H9 (cell line): ENCODE measurements at regions not wholly inside any gene's neighbourhood (a gene's known extent, or its start where the extent isn't known, plus 50 kb on each side); places are given as distances from the start of the nearest gene placed in this dataset.

Source experiments
- DNase-seq: peaks from one replicate; pipeline ENCODE4 v3.0.0-alpha.2; 2017
- H2AFZ ChIP-seq: one replicate; pipeline ENCODE4 v1.6.1; 2013; ENCODE audit warnings: mild to moderate bottlenecking, low read length, control low read depth, moderate library complexity
- H2AK5ac ChIP-seq: 2 replicates; pipeline ENCODE4 v1.6.1; 2013; ENCODE audit warnings: low read length, control low read depth, mixed read lengths; ENCODE audit not compliant: insufficient read length
- H2BK120ac ChIP-seq: one replicate; pipeline ENCODE4 v1.6.1; 2013; ENCODE audit warnings: low read depth, mild to moderate bottlenecking, low read length, control low read depth, inconsistent platforms; ENCODE audit not compliant: poor library complexity, severe bottlenecking
- H2BK12ac ChIP-seq: 2 replicates; pipeline ENCODE4 v1.6.1; 2013; ENCODE audit warnings: low read length, control low read depth, mixed read lengths, low read depth; ENCODE audit not compliant: insufficient read length
- H2BK15ac ChIP-seq: 2 replicates; pipeline ENCODE4 v1.6.1; 2013; ENCODE audit warnings: low read depth, low read length, control low read depth
- H2BK20ac ChIP-seq: one replicate; pipeline ENCODE4 v1.6.1; 2013; ENCODE audit warnings: low read depth, mild to moderate bottlenecking, low read length, control low read depth, inconsistent platforms; ENCODE audit not compliant: poor library complexity, severe bottlenecking
- H2BK5ac ChIP-seq: 2 replicates; pipeline ENCODE4 v1.6.1; 2013; ENCODE audit warnings: low read length, control low read depth, mixed read lengths; ENCODE audit not compliant: insufficient read length
- H3K14ac ChIP-seq: 2 replicates; pipeline ENCODE4 v1.6.1; 2013; ENCODE audit warnings: low read length, control low read depth; ENCODE audit not compliant: insufficient read depth
- H3K18ac ChIP-seq: 2 replicates; pipeline ENCODE4 v1.6.1; 2013; ENCODE audit warnings: low read depth, mild to moderate bottlenecking, mixed read lengths, low read length, control low read depth; ENCODE audit not compliant: insufficient read length
- H3K23ac ChIP-seq: 2 replicates; pipeline ENCODE4 v1.6.1; 2013; ENCODE audit warnings: low read length, control low read depth, mixed read lengths, low read depth; ENCODE audit not compliant: insufficient read length
- H3K23me2 ChIP-seq: 2 replicates; pipeline ENCODE4 v1.6.1; 2013; ENCODE audit warnings: low read depth, mild to moderate bottlenecking, mixed read lengths, low read length, control low read depth; ENCODE audit not compliant: insufficient read length, poor library complexity, severe bottlenecking
- H3K27ac ChIP-seq: 2 replicates; pipeline ENCODE4 v1.5.1; 2013; ENCODE audit warnings: low read length, control low read depth, mixed read lengths, low read depth; ENCODE audit not compliant: insufficient read length
- H3K27me3 ChIP-seq: 2 replicates; pipeline ENCODE4 v1.6.1; 2013; ENCODE audit warnings: low read length, control low read depth, inconsistent platforms; ENCODE audit not compliant: insufficient read depth
- H3K4ac ChIP-seq: 2 replicates; pipeline ENCODE4 v1.6.1; 2013; ENCODE audit warnings: low read depth, mild to moderate bottlenecking, control low read depth, inconsistent platforms, low read length, moderate library complexity
- H3K4me1 ChIP-seq: 2 replicates; pipeline ENCODE4 v1.6.1; 2013; ENCODE audit warnings: low read length, control low read depth, inconsistent platforms; ENCODE audit not compliant: insufficient read depth
- H3K4me2 ChIP-seq: 2 replicates; pipeline ENCODE4 v1.6.1; 2013; ENCODE audit warnings: low read length, control low read depth, mixed read lengths; ENCODE audit not compliant: insufficient read length, insufficient read depth
- H3K56ac ChIP-seq: 2 replicates; pipeline ENCODE4 v1.6.1; 2013; ENCODE audit warnings: low read depth, mild to moderate bottlenecking, mixed read lengths, low read length, control low read depth; ENCODE audit not compliant: insufficient read length
- H3K79me1 ChIP-seq: 2 replicates; pipeline ENCODE4 v1.6.1; 2013; ENCODE audit warnings: low read depth, mild to moderate bottlenecking, moderate library complexity, low read length, control low read depth, inconsistent platforms; ENCODE audit not compliant: insufficient read depth, poor library complexity, severe bottlenecking
- H3K79me2 ChIP-seq: 2 replicates; pipeline ENCODE4 v1.6.1; 2013; ENCODE audit warnings: low read length, control low read depth, inconsistent platforms; ENCODE audit not compliant: insufficient read depth
- H3K9ac ChIP-seq: 2 replicates; pipeline ENCODE4 v1.6.1; 2013; ENCODE audit warnings: low read length, control low read depth, mixed read lengths; ENCODE audit not compliant: insufficient read length; ENCODE audit errors: extremely low read depth
- H3K9me3 ChIP-seq: one replicate; pipeline ENCODE4 v1.6.1; 2013; ENCODE audit warnings: low read depth, low read length, inconsistent platforms; ENCODE audit not compliant: control insufficient read depth
- H3T11ph ChIP-seq: one replicate; pipeline ENCODE4 v1.6.1; 2013; ENCODE audit warnings: mild to moderate bottlenecking, low read length, control low read depth, inconsistent platforms
- H4K20me1 ChIP-seq: one replicate; pipeline ENCODE4 v1.6.1; 2013; ENCODE audit not compliant: control insufficient read depth, insufficient read length, insufficient read depth
- H4K5ac ChIP-seq: 2 replicates; pipeline ENCODE4 v1.6.1; 2013; ENCODE audit warnings: low read depth, mild to moderate bottlenecking, mixed read lengths, low read length, control low read depth; ENCODE audit not compliant: insufficient read length
- H4K8ac ChIP-seq: replicated peaks from 2 replicates; pipeline ENCODE4 v1.6.1; 2013; ENCODE audit warnings: low read length, control low read depth, mixed read lengths, low read depth; ENCODE audit not compliant: insufficient read length
- H4K91ac ChIP-seq: 2 replicates; pipeline ENCODE4 v1.6.1; 2013; ENCODE audit warnings: low read depth, mild to moderate bottlenecking, moderate library complexity, mixed read lengths, low read length, control low read depth; ENCODE audit not compliant: insufficient read length
- H3K27ac Mint-ChIP-seq, 3 experiments: 2 replicates in 2 of 3; 3 replicates in 1 of 3; pipeline ENCODE4 v1.8.0; 2020 to 2021; ENCODE audit warnings: mixed read lengths in 3 of 3, mild to moderate bottlenecking in 1 of 3, moderate library complexity in 1 of 3
- H3K27me3 Mint-ChIP-seq: 2 replicates; pipeline ENCODE4 v1.8.0; 2021; ENCODE audit warnings: low read depth, mild to moderate bottlenecking, moderate library complexity, mixed read lengths
- H3K36me3 Mint-ChIP-seq, 3 experiments: 2 replicates in 2 of 3; 3 replicates in 1 of 3; pipeline ENCODE4 v1.8.0; 2020 to 2021; ENCODE audit warnings: low read depth in 3 of 3, mixed read lengths in 3 of 3; ENCODE audit not compliant: insufficient read depth in 1 of 3
- H3K4me1 Mint-ChIP-seq, 2 experiments: 2 replicates each; pipeline ENCODE4 v1.8.0; 2020; ENCODE audit warnings: mixed read lengths in 2 of 2
- H3K4me3 Mint-ChIP-seq, 2 experiments: 2 replicates in 1 of 2; 3 replicates in 1 of 2; pipeline ENCODE4 v1.8.0; 2020 to 2021; ENCODE audit warnings: mild to moderate bottlenecking in 2 of 2, mixed read lengths in 2 of 2, moderate library complexity in 1 of 2
- H3K9me3 Mint-ChIP-seq, 2 experiments: 2 replicates in 1 of 2; 3 replicates in 1 of 2; pipeline ENCODE4 v1.8.0; 2020; ENCODE audit warnings: mild to moderate bottlenecking in 2 of 2, mixed read lengths in 2 of 2, moderate library complexity in 1 of 2
- CTCF ChIP-seq: fragments of 200-600 bp; sonication (generic); conservative IDR thresholded peaks from 3 replicates; pipeline ENCODE4 v1.8.0; 2021; ENCODE audit warnings: antibody characterized with exemption, mild to moderate bottlenecking
- WGBS: extraction: QIAGEN DNeasy Blood & Tissue Kit; methylation state at CpG from one replicate; pipeline ENCODE4 v1.1.7; 2013; ENCODE audit warnings: missing lambda C conversion rate, low lambda C conversion rate, mixed read lengths; ENCODE audit not compliant: insufficient read length; ENCODE audit errors: extremely low coverage; 5-methylcytosine and 5-hydroxymethylcytosine counted together

- H2BK12ac ChIP-seq = no peak overlapping the region
- H4K5ac ChIP-seq = no peak overlapping the region
- no peak overlapping the region for H3T11ph ChIP-seq
- no peak for DNase-seq
- Mint-ChIP-seq H3K27ac (no peak overlapping the region), H3K27me3 (no peaks in the 10 kb centered on the region), H3K36me3 (no peaks in the 10 kb centered on the region), H3K4me3 (no peak overlapping the region), H3K4me1 (peaks cover 29 to 36% of the 10 kb centered on the region in 2 experiments), H3K9me3 (no peaks in the 10 kb centered on the region)
- no peak overlapping the region for H2BK20ac ChIP-seq
- H3K4me1 ChIP-seq = no peaks in the 10 kb centered on the region; the same call in 1 of the 2 replicates
- H3K4ac ChIP-seq = no peak overlapping the region
- no peak for TF ChIP-seq CTCF
- no peak overlapping the region for H4K91ac ChIP-seq
- no peak overlapping the region for H2BK120ac ChIP-seq
- H3K56ac ChIP-seq = no peak overlapping the region
- no peaks in the 10 kb centered on the region for H3K79me2 ChIP-seq
- H2AFZ ChIP-seq = no peak overlapping the region
- no peak overlapping the region for H2BK5ac ChIP-seq
- H3K27me3 ChIP-seq = no peaks in the 10 kb centered on the region
- H3K23ac ChIP-seq = no peak overlapping the region
- H3K18ac ChIP-seq = no peak overlapping the region
- H3K23me2 ChIP-seq = no peaks in the 10 kb centered on the region
- no peak overlapping the region for H2AK5ac ChIP-seq
- H3K14ac ChIP-seq = no peak overlapping the region
- no peaks in the 10 kb centered on the region for H4K20me1 ChIP-seq
- no peak overlapping the region for H3K27ac ChIP-seq
- H3K9ac ChIP-seq = no peak overlapping the region
- no CpG with 5 or more reads among the region's 7 CpGs for WGBS
- H3K9me3 ChIP-seq = no peaks in the 10 kb centered on the region
- H4K8ac ChIP-seq = no peak overlapping the region
- H2BK15ac ChIP-seq = no peak overlapping the region
- H3K79me1 ChIP-seq = no peaks in the 10 kb centered on the region
- no peak overlapping the region for H3K4me2 ChIP-seq
Measured at GRCh38 chr14:65302571-65303189, 109.8 kb upstream of the FUT8 start.
